Gastrocnemius medialis (tissue), 4 donors: ENCODE measurements at regions not wholly inside any gene's neighbourhood (a gene's known extent, or its start where the extent isn't known, plus 50 kb on each side); places are given as distances from the start of the nearest gene placed in this dataset.

Experiments used
- ATAC-seq, 2 donors: fragments of 150-250 bp; one replicate each; pipeline ENCODE4 v1.9.1; 2016
- DNase-seq, 2 donors: peaks; one replicate each; pipeline ENCODE4 v3.0.0-alpha.2; 2019
- H3K27ac ChIP-seq, 4 donors: fragments of 200-600 bp; sonication (generic); 1 replicate in 1 of 4; 2 replicates in 3 of 4; pipeline ENCODE4 v1.5.1; 2016 to 2018; ENCODE audit warnings: mild to moderate bottlenecking in 2 of 4, moderate library complexity in 1 of 4
- H3K27me3 ChIP-seq, 3 donors: fragments of 200-600 bp; sonication (generic) in 2 of 3; 1 replicate in 1 of 3; 2 replicates in 2 of 3; pipeline versions ENCODE4 v1.5.1 to v1.6.0; 2016 to 2019; ENCODE audit warnings: mild to moderate bottlenecking in 1 of 3, moderate library complexity in 1 of 3
- H3K36me3 ChIP-seq, 2 donors: fragments of 200-600 bp; sonication (generic) in 1 of 2; one replicate each; pipeline ENCODE4 v1.5.1; 2017 to 2018
- H3K4me1 ChIP-seq, 2 donors: fragments of 200-600 bp; sonication (generic) in 1 of 2; one replicate each; pipeline ENCODE4 v1.5.1; 2016 to 2017; ENCODE audit warnings: mild to moderate bottlenecking in 2 of 2
- H3K4me3 ChIP-seq, 4 donors: fragments of 200-600 bp; sonication (generic) in 3 of 4; 1 replicate in 1 of 4; 2 replicates in 3 of 4; pipeline ENCODE4 v1.5.1; 2016 to 2019; ENCODE audit warnings: mild to moderate bottlenecking in 2 of 4
- H3K9me3 ChIP-seq, 3 donors: fragments of 200-600 bp; sonication (generic) in 2 of 3; 1 replicate in 1 of 3; 2 replicates in 2 of 3; pipeline ENCODE4 v1.5.1; 2016 to 2019
- CTCF ChIP-seq, 5 experiments: fragments of 450-650 bp in 3 of 5; fragments of 200-600 bp in 2 of 5; sonication (generic) in 2 of 5; IDR thresholded peaks in 4 of 5; conservative IDR thresholded peaks in 1 of 5; 1 replicate in 4 of 5; 2 replicates in 1 of 5; pipeline ENCODE4 v1.5.1; 2016 to 2019; ENCODE audit warnings: antibody characterized with exemption in 5 of 5, mild to moderate bottlenecking in 3 of 5, moderate library complexity in 3 of 5
- POLR2A ChIP-seq, 2 donors: fragments of 450-650 bp; IDR thresholded peaks; one replicate each; pipeline ENCODE4 v1.6.1; 2017; ENCODE audit warnings: antibody characterized with exemption in 2 of 2, mild to moderate bottlenecking in 2 of 2, moderate library complexity in 2 of 2
- in situ Hi-C, 4 donors: fragments of 200-750 bp; cut with MboI; loops; one replicate each; pipeline versions ENCODE4 v1.15.0 to v1.8.0; 2017; ENCODE audit warnings: low sequenced_read_pairs in 4 of 4
- intact Hi-C: fragments of 100-400 bp; cut with DNase I; formaldehyde crosslinking; loops from one replicate; pipeline ENCODE4 v1.15.1; 2023; ENCODE audit warnings: low total_unique reads

- Histone ChIP-seq H3K4me1 (no peaks in the 10 kb centered on the region), H3K9me3 (no peaks in the 10 kb centered on the region), H3K27ac (no peak overlapping the region), H3K36me3 (no peaks in the 10 kb centered on the region), H3K27me3 (peaks cover 0 to 7% (median 4%) of the 10 kb centered on the region in 3 donors), H3K4me3 (no peak overlapping the region)
- TF ChIP-seq POLR2A (IDR thresholded peaks at IDR 0.05) (no peak), CTCF (IDR thresholded peaks at IDR 0.05 in 4 of 5, conservative IDR thresholded peaks at IDR 0.05 in 1 of 5) (no peak)
- in situ Hi-C loops: no loop called here
- DNase-seq: no peak
- intact Hi-C loops: no loop called here
- ATAC-seq: no peak
Observed at GRCh38 chr11:69377953-69378302, 84.0 kb downstream of the MYEOV start.

- H3K36me3 ChIP-seq: no peaks in the 10 kb centered on the region
- no peaks in the 10 kb centered on the region for H3K4me1 ChIP-seq
- no peak for ATAC-seq
- intact Hi-C loops: no loop called here
- peaks cover 0 to 7% (median 4%) of the 10 kb centered on the region in 3 donors for H3K27me3 ChIP-seq
- no peak overlapping the region for H3K4me3 ChIP-seq
- no peaks in the 10 kb centered on the region for H3K9me3 ChIP-seq
- TF ChIP-seq CTCF (IDR thresholded peaks at IDR 0.05 in 4 of 5, conservative IDR thresholded peaks at IDR 0.05 in 1 of 5) (no peak), POLR2A (IDR thresholded peaks at IDR 0.05) (no peak)
- no peak for DNase-seq
- no peak overlapping the region for H3K27ac ChIP-seq
- in situ Hi-C loops: no loop called here
Observed at GRCh38 chr11:69378303-69379141, 84.6 kb downstream of the MYEOV start.

- DNase-seq: no peak
Observed at GRCh38 chr11:69380451-69380901, 86.5 kb downstream of the MYEOV start.

GRCh38 chr11:69380921-69381581, 87.1 kb downstream of the MYEOV start:
- no peak for TF ChIP-seq POLR2A (IDR thresholded peaks at IDR 0.05)
- TF ChIP-seq CTCF (IDR thresholded peaks at IDR 0.05 in 4 of 5, conservative IDR thresholded peaks at IDR 0.05 in 1 of 5): no peak
- no peak for DNase-seq
- H3K27ac ChIP-seq: no peak overlapping the region
- H3K4me3 ChIP-seq: no peak overlapping the region
- peaks cover 0 to 7% (median 4%) of the 10 kb centered on the region in 3 donors for H3K27me3 ChIP-seq
- H3K9me3 ChIP-seq: no peaks in the 10 kb centered on the region
- no peak for ATAC-seq
- in situ Hi-C loops: no loop called here
- intact Hi-C loops: no loop called here
- H3K4me1 ChIP-seq: no peaks in the 10 kb centered on the region
- no peaks in the 10 kb centered on the region for H3K36me3 ChIP-seq

More at GRCh38 chr11:69380451-69380901, 86.5 kb downstream of the MYEOV start:
- TF ChIP-seq POLR2A (IDR thresholded peaks at IDR 0.05) (no peak), CTCF (IDR thresholded peaks at IDR 0.05 in 4 of 5, conservative IDR thresholded peaks at IDR 0.05 in 1 of 5) (no peak)
- intact Hi-C loops: no loop called here
- in situ Hi-C loops: no loop called here
- Histone ChIP-seq H3K27me3 (peaks cover 0 to 7% (median 4%) of the 10 kb centered on the region in 3 donors), H3K36me3 (no peaks in the 10 kb centered on the region), H3K4me3 (no peak overlapping the region), H3K4me1 (no peaks in the 10 kb centered on the region), H3K27ac (no peak overlapping the region), H3K9me3 (no peaks in the 10 kb centered on the region)
- ATAC-seq: no peak
